ENCODE measurements at regions not wholly inside any gene's neighbourhood (a gene's known extent, or its start where the extent isn't known, plus 50 kb on each side); places are given as distances from the start of the nearest gene placed in this dataset.

- no peak for ATAC-seq
- CTCF ChIA-PET = no interaction called here
Measured at GRCh38 chr7:17159500-17160037, 138.9 kb upstream of the AHR start.

More at GRCh38 chr7:17159500-17160037, 138.9 kb upstream of the AHR start:
- Histone ChIP-seq H3K36me3 (ENCODE audit: control insufficient read depth in 1 of 2, insufficient read depth in 2 of 2, low read length in 2 of 2) (no peaks in the 10 kb centered on the region), H2AFZ (ENCODE audit: low read depth, low read length, poor library complexity, severe bottlenecking) (no peak overlapping the region), H3K9ac (ENCODE audit: low read length) (no peak overlapping the region), H3K9me2 (ENCODE audit: insufficient read depth) (no peaks in the 10 kb centered on the region), H3K79me2 (ENCODE audit: insufficient read depth, low read length) (no peaks in the 10 kb centered on the region), H4K20me1 (ENCODE audit: insufficient read depth) (no peaks in the 10 kb centered on the region), H3K4me1 (ENCODE audit: control insufficient read depth in 1 of 2, insufficient read depth in 2 of 2, low read length in 2 of 2) (no peaks in the 10 kb centered on the region), H3K9me3 (ENCODE audit: control insufficient read depth in 1 of 2, insufficient read depth in 1 of 2, low read depth in 1 of 2, low read length in 2 of 2) (no peaks in the 10 kb centered on the region), H3K4me3 (replicated peaks in 1 of 2; ENCODE audit: low read depth in 1 of 2, low read length in 2 of 2) (no peak overlapping the region), H3K27me3 (ENCODE audit: insufficient read depth, low read length) (no peaks in the 10 kb centered on the region), H3K27ac (ENCODE audit: low read depth, low read length) (no peak overlapping the region), H3K4me2 (ENCODE audit: low read length) (no peak overlapping the region)
- BruUV-seq (replicated peaks) = no TSS peak
- no peak for DNase-seq (ENCODE audit: low read depth, low spot score)
- ChIA-PET RAD21 (ENCODE audit: low non-redundant PET in 1 of 2, low total read pairs in 2 of 2, uncharacterized antibody in 2 of 2, unreplicated experiment in 2 of 2) (interaction anchor here in 1 of 2 experiments (1.0 kb wide), 1 partner anchor 177 kb away, joined by 3 read pairs; no protein-coding TSS in a partner anchor), POLR2A (no interaction called here)
- TF ChIP-seq SP1 (IDR thresholded peaks at IDR 0.05; ENCODE audit: low read depth) = no peak
- no peak for TF ChIP-seq TCF7L2 (IDR thresholded peaks at IDR 0.05; ENCODE audit: borderline replicate concordance, extremely low read depth, insufficient read depth, insufficient read length)
- no peak for TF ChIP-seq EZH2 (IDR thresholded peaks at IDR 0.05)
- TF ChIP-seq YY1 (IDR thresholded peaks at IDR 0.05; ENCODE audit: extremely low read depth, insufficient replicate concordance, low read depth, low read length) = no peak
- no peak for TF ChIP-seq ATF3 (IDR thresholded peaks at IDR 0.05)
- TF ChIP-seq ELF1 (IDR thresholded peaks at IDR 0.05; ENCODE audit: borderline replicate concordance, low read depth) = no peak
- no peak for TF ChIP-seq REST (IDR thresholded peaks at IDR 0.05; ENCODE audit: low read depth)
- no peak for TF ChIP-seq SIN3A (IDR thresholded peaks at IDR 0.05; ENCODE audit: low read depth)
- no peak for TF ChIP-seq POLR2A (IDR thresholded peaks at IDR 0.05; ENCODE audit: borderline replicate concordance, extremely low read depth, insufficient read depth, insufficient read length)
- intact Hi-C loops (cut with micrococcal nuclease) = no loop called here

Data from HCT116 (cell line).